GM12865 (cell line): ENCODE measurements at regions not wholly inside any gene's neighbourhood (a gene's known extent, or its start where the extent isn't known, plus 50 kb on each side); places are given as distances from the start of the nearest gene placed in this dataset.

Experiments used
- DNase-seq: peaks from one replicate; pipeline ENCODE4 v3.0.0; 2010; ENCODE audit warnings: low read depth
- H3K4me3 ChIP-seq: 2 replicates; pipeline ENCODE4 v1.5.1; 2011; ENCODE audit warnings: mild to moderate bottlenecking, low read depth, low read length, control low read depth
- TF ChIP-seq, protein P1 (sequence below): IDR thresholded peaks from 2 replicates; pipeline ENCODE4 v1.5.1; 2011; ENCODE audit warnings: low read length, control low read depth, low read depth, inconsistent platforms; ENCODE audit not compliant: insufficient read depth; ENCODE audit errors: missing control alignments

GRCh38 chr5:103910011-103910410 lies 347.4 kb upstream of the NUDT12 start:
- TF ChIP-seq, protein P1, sequence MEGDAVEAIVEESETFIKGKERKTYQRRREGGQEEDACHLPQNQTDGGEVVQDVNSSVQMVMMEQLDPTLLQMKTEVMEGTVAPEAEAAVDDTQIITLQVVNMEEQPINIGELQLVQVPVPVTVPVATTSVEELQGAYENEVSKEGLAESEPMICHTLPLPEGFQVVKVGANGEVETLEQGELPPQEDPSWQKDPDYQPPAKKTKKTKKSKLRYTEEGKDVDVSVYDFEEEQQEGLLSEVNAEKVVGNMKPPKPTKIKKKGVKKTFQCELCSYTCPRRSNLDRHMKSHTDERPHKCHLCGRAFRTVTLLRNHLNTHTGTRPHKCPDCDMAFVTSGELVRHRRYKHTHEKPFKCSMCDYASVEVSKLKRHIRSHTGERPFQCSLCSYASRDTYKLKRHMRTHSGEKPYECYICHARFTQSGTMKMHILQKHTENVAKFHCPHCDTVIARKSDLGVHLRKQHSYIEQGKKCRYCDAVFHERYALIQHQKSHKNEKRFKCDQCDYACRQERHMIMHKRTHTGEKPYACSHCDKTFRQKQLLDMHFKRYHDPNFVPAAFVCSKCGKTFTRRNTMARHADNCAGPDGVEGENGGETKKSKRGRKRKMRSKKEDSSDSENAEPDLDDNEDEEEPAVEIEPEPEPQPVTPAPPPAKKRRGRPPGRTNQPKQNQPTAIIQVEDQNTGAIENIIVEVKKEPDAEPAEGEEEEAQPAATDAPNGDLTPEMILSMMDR = no peak
- H3K4me3 ChIP-seq = no peak overlapping the region
- no peak for DNase-seq

DNA sequence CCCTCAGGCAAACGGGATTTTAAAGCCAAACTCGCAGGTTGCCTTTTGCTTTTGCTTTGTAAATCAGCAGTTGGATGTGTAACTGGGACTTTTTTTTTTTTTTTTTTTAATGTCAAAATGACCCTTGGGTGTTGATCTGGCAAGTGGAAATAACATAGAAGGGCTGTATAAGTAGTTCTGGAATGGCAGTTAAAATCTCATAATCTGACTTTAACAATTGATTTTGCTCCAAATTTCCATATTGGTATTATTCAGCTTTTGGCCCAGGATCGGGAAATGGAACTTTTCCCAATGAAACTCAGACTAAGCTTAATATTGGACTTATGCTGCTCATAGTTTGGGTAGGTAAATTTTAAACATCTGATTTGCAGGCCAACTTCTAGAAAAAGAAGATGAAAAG lies 346.8 kb upstream of the NUDT12 start:
- TF ChIP-seq, protein P1 = no peak
- H3K4me3 ChIP-seq = no peak overlapping the region
- DNase-seq = no peak

GRCh38 chr5:103908336-103909080 lies 345.9 kb upstream of the NUDT12 start:
- DNase-seq = no peak
- no peak overlapping the region for H3K4me3 ChIP-seq
- TF ChIP-seq, protein P1 = no peak

GRCh38 chr5:103907001-103907400 lies 344.4 kb upstream of the NUDT12 start:
- H3K4me3 ChIP-seq = no peak overlapping the region
- TF ChIP-seq, protein P1 = no peak
- no peak for DNase-seq

GRCh38 chr5:103904651-103905050 lies 342.1 kb upstream of the NUDT12 start:
- no peak overlapping the region for H3K4me3 ChIP-seq
- TF ChIP-seq, protein P1 = no peak
- DNase-seq = no peak

- TF ChIP-seq, protein P1 = no peak
- no peak for DNase-seq
- no peak overlapping the region for H3K4me3 ChIP-seq
Measured at GRCh38 chr5:103902893-103903292, 340.3 kb upstream of the NUDT12 start.

- TF ChIP-seq, protein P1 = no peak
- no peak overlapping the region for H3K4me3 ChIP-seq
- no peak for DNase-seq
Measured at GRCh38 chr5:103901885-103902284, 339.3 kb upstream of the NUDT12 start.
